EH (cell line): ENCODE measurements at regions not wholly inside any gene's neighbourhood (a gene's known extent, or its start where the extent isn't known, plus 50 kb on each side); places are given as distances from the start of the nearest gene placed in this dataset.
"Not testable (repeated sequence)": the region's sequence is repeated elsewhere in the genome, so short reads cannot be mapped to it uniquely, and the experiment has no call there.

Experiments
- DNase-seq: peaks from one replicate; pipeline ENCODE4 v3.0.0-alpha.2; 2015; ENCODE audit warnings: low read depth

DNA sequence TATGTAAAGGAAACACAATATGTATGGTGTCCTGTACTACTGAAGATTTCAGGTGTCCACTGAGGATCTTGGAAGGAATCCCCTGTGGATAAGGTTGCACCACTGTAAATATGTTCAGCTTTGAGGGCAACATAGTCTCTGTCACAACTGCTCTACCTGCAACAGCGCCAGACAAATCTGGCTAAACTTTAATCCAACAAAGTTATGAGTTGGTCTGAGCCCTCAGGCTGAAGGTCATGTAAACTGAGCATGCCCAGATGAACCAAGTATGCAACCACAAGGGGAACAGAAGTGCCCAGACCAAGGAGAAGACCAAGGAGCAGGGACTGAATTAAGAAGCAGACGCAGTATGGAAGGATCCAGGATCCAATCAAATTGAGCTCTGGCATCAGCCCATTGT is 135.0 kb upstream of the ZNF658 start:
- DNase-seq, result not testable (repeated sequence)

DNA sequence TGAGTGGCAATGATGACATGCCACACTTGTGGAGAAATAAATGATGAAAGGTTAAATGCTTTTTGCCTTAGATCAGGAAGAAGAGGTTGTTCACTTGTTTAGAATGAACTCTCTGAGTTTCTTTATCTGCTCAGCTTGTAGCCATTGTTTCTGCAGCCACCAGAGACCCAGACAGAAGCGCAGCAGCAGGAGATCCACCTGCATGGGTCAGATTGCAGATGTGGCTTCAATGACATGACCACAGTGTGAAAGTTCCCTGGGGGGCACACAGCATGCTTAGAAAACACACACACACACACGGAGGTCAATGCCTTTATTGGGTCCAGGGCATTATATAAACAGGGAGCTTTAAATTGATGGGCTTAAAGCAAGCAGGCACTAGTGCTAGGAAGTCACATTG is 129.0 kb upstream of the ZNF658 start:
- not testable (repeated sequence) for DNase-seq

DNA sequence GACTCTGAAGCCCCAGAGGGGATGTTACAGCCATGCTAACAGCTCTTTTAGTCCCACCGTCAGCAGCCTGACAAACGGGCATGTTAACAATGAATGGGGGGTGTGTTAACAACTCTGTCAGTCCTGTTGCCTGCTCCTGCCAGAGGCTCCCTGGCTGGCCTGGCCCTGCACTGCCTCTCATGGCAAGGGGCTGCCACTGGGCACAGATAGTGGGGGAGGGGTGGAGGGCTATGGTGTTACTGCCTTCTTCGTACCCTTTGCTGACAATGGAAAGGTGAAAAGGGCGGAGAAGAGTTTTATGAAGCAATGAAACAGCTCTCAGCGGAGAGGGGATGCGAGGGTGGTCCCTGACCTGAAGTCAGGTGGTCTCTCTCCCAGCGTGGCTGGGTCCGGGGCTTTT is 125.9 kb upstream of the ZNF658 start:
- not testable (repeated sequence) for DNase-seq

DNA sequence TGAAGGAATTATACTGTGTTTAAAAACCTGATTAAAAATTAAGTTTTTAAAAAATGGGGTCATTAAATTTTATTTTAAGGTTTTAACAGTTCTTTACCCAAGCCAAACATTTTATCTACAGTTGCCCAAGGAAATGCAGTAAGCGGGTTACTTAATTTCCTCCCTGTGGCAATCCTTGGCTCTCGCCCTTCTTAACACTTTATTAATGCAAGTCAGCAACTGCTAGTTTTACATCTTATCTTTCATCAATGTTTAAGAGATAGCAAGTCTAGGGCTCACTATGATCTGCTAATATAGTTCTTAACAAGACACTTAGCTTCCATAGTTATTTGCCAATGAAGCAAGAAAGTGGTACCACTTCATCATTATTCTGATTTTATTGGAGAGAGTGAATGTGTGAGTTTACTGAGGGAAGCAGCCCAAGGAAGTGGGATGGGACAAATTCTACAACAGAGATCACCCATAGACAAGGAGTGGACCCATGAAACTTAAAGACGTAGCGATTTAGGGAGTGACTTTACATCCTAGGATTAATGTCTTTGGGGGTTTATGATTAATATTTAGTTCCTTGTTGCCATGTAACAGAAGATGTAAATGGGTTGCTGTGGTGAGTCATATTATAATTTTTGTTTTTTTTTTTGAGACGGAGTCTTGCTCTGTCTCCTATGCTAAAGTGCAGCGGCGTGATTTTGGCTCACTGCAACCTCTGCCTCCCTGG is 120.4 kb upstream of the ZNF658 start:
- DNase-seq, result not testable (repeated sequence)

DNA sequence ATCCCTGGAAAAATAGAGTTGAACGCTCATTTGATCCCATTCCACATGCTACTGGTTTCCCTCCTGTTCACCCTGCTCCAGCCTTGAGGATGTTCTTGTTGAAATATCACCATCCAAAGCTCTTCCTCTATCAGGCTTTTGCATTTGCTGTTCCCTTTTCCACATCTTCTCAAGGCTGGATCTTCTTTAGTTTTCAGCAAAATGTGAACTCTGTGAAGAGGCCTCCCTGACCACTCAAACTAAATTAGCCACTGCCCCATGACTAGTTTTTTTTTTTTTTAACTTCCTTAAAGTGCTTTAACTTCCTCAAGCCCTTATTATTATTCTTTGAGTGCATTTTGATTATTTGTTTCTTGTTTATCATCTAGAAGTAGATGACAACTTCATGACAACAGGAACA is 119.3 kb upstream of the ZNF658 start:
- DNase-seq, result not testable (repeated sequence)

DNA sequence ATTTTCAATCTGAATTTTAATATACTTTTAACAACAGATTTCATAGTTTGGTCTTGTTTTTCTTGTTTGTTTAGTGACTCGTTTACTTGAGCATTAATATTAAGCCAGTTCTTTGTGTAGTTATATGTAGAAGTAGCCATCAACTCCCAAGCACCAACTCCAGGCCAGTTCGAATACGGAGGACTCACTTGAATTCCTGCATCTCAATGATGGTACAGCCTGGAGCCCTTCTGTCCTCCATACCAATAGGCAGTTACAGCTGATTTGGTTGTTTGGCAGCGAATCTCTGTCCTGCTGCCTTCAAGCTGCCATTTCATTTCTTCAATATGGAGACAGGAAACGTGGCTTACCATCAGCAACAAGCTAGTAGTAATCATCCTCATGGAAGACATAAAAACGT is 118.5 kb upstream of the ZNF658 start:
- DNase-seq, result not testable (repeated sequence)

DNA sequence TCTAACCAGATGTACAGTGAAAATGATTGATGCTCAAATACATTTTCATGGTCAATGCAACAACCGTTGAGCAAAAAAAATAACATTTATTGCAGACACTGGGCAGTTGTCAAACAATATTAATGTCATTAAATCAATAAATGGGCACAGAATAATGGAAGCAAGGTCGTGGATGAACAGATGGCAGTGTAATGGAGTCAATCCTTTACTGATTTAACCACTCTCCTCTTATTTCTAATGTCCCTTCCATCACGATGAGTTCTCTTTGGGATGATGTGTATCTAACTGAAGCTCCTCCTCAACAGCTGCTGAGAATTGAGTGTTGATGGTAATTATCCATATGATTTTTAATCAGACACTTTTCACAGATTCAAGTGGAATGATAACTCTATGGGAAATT is 114.9 kb upstream of the ZNF658 start:
- DNase-seq, result not testable (repeated sequence)

DNA sequence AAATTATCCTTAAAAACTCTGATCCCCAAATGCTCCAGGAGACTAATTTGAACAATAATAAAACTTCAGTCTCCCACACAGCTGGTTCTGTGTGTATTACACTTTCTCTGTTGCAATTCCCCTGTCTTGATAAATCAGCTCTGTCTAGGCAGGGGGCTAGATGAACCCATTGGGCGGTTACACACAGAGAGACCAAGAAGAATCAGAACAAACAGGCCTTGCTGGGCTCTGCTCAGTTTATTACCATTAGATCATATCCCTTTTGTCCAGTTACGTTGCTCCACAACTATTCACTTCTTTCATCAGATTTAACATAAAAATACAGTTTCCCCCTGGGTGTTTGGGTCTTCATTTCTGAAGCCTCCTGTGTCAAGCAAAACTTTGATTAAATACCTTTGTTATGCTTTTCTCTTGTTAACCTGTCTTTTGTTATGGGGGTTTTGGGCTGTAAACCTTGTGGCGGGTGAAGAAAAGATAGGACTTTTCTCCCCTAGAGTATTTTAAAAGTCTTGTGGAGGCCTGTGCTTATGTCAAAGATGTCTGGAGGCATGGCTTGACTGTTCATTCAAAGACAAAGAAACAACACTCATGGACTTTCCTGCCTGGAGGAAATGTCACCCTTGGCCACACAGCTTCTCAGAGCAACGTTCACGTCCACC is 109.3 kb upstream of the ZNF658 start:
- DNase-seq, result not testable (repeated sequence)

DNA sequence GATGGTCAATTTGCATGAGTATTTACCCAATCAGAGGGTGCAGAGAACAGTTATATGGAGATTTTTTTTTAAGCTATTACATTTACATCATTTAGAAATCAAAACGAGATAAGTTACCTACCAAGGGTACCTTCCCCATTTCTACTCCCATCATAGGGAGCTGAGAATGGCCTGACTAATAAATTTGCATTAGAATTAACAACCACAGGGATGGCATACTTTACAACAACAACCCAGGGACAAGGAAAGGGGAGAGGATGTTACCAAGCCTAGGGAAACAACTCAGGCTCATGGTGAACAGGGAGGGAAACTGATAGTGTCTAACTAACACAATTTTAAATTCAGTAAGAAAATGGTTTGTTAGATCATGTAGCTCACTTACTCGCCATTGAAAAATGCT is 105.8 kb upstream of the ZNF658 start:
- not testable (repeated sequence) for DNase-seq

DNA sequence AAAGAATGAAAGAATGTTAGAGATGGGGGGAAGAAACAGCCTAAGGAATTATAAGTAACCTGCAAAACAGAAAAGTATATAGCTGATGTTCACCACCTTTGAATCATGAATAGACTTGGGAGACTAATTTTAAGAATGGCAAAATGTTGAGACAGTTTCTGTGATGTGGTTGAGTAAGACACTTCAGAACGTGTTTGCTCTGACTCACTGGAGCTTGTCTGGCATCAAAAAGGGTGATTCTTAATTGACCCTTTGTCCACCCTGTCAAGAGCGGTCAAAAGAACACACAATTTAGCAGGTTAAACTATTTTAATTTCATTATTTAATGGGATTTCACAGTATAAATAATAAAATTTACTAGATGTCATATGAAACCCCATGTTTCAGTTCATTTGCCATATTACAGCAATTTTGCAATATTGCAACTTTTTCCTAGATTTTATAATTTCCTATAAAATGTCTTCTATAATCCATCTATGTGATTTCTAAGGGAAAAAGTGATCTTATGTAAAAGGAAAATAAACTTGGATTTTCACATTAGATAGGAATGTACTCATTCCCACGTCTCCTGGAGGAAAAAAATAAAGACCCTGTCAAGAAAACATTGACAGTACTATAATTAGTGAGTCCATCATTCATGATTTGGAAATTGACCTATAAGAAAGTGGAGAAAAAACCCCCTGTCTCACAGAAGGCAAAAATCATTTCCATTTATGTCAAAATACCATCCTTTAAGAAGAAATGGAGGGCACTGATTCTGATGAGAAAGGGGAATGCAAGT is 104.6 kb upstream of the ZNF658 start:
- DNase-seq, result not testable (repeated sequence)

DNA sequence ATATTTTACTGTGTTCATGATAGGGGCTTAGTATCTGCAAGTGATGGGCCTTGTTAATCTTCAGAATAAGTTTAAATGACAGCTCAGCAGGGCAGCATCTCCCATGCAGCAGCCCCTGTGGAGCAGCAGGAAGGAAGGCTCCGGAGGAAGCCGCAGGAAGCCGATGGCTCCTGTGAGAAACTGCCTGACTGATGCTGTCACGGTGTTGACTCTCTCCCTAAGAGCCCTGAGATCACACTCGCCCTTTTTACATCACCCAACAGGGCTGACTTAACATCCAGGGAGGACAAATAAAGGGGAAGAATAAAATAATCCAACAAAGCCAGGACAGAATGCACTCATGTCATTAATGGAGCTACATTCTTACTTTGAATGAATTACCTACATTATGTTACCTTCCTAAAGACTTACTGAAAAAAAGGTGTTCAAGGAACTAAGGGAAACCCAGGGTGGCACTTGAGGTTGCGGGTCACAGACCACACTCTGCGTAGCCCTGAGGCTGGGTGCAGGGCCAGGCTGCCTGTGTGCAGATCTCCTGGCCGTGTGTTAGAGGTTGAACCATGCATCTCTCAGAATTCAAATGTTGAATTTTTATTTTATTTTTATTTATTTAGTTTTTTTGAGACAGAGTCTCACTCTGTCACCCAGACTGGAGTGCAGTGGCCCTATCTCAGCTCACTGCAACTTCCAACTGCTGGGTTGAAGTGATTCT is 102.5 kb upstream of the ZNF658 start:
- DNase-seq, result not testable (repeated sequence)

DNA sequence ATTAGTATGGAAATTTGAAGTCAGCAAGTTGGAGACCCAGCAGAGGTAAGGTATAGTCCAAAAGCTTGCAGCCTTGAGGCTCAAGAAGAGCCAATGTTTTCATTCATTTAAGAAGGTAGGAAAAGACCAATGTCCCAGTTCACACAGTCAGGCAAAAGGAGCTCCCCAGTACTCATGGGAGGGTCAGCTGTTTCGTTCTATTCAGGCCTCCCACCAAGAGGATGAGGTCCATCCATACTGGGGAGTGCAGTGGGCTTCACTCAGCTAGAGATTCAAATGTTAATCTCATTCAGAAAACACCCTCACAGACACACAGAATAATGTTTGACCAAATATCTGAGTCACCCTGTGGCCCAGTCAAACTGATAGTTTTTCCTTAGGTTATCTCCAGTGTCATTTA is 96.9 kb upstream of the ZNF658 start:
- DNase-seq, result not testable (repeated sequence)

DNA sequence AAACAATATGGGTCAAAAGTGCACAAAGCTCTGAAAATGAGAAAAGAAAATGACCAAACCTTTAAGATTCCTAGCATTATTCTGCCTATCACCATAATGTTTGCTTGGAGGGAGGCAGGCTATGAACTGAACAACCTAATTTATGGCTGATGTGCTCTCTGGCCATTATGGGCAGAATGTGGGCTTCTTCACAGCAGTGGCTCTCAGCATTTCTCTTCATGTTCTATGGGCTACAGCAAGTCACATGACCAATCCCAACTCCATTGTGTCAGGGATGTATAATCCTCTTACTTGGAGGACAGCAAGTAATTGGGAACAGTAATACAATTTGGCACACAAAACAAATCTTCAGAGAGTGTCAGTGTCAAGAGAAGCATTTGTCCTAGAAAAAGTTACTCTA is 90.3 kb upstream of the ZNF658 start:
- not testable (repeated sequence) for DNase-seq

DNA sequence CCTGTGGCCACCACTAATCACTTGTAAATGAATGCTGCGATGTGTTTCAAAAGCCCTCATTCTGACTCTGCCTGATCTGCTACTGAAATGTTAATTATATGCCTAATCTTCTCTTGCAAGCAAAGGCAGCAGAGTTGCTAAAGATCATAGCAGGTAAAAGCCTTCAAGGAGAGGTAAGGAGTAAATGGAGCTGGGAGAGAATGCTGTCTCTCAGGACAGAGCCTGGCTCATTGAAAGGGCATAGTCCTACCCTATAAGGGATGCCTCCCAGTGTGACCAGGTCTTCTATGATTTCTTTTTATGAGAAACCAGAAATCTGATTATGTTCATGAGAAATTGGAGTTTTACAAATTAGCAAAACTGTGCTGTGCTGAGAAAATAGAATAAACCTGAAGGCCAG is 88.2 kb upstream of the ZNF658 start:
- not testable (repeated sequence) for DNase-seq

DNA sequence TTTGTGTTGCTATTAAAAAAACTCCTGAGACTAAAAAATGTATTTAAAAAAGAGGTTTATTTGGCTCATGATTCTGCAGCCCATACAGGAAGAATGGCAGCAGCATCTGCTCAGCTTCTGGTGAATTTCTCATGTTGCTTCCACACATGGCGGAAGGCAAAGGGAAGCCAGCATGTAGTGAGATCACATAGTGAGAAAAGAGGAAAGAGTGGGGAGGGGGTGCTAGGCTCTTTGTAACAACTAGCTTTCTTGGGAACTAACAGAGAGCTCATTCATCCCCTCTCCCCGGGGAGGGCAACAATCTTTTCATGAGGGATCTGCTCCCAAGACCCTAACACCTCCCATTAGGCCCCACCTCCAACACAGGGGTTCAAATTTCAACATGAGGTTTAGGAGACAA is 87.6 kb upstream of the ZNF658 start:
- DNase-seq, result not testable (repeated sequence)

DNA sequence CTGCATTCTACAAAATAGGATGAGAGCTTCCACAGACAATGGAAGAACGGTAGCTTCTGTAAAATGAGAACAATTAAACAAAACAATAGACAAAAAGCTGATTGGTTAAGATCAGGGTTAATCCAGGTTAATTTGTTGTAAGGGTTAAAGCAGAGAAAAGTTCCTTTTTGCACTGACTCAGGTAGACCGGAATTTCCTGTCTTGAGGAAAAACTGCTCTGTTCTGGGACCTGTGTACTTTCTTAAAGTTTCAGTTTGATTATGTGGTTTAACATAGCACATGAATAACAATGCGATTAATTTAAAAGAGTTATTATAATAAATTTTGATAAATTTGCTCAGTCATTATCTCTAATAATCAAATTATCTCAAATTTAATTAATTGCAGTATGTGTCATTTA is 86.5 kb upstream of the ZNF658 start:
- not testable (repeated sequence) for DNase-seq

DNA sequence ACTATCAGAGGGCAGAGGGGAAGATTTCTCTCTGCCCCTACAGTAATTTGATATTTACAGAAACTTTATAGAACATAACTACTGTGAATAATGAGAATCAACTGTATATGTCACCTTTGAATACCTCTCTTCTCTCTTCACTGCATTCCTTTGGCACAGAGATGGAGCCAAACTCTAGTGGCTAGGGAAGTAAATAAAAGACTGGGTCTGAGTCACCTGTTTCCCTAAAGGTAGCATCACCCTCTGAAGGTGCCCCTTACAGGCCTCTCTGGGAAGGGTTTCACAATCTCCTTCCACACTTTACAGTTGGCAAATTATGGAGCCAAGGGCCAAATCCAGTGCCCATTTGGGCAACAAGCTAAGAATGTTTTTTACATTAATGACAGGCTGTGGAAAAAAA is 81.0 kb upstream of the ZNF658 start:
- not testable (repeated sequence) for DNase-seq

DNA sequence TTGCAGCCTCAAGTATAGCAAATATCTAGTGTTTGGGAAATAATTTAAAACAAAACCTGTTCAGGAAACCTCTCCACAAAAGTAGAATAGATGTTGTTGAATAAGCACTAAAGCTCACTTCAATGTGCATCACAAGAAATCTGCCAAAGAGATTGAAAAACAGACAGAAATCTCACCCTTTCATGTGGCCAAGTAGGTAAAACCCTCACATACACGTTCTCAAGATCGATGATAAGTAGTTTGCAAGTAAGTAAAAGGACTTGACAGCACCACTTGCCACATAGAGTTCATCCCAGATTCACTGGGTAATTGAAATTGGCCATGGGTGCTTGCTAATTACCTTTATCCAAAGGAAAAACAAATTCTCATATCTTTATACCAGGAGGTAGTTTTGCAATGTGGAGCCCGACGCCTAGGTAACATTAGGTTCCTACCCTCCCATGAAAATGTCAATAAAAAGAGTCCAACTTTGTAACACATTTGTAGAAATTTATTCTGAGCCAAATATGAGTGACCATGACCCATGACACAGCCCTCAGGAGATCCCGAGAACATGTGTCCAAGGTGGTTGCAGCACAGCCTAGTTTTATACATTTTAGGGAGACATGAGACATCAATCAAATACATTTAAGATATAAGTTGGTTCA is 80.4 kb upstream of the ZNF658 start:
- not testable (repeated sequence) for DNase-seq

DNA sequence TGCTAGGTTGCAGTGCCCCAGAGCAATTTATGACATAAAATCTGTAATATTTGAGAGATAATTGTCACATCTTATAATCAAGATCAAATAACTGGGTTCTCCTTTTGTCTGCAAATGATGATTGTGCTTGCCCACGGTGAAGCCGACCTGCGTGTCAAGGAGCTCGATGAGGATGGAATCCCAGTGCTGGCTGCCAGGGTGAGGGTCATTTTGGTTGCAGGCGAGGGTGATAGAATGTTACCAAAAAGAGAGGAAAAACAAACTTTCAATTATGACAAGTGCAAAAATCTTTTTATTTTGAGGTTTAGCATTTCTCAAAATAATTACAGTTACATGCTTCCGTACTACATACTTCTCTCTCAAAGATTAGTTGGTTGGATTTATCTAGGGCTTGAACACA is 76.4 kb upstream of the ZNF658 start:
- not testable (repeated sequence) for DNase-seq

DNA sequence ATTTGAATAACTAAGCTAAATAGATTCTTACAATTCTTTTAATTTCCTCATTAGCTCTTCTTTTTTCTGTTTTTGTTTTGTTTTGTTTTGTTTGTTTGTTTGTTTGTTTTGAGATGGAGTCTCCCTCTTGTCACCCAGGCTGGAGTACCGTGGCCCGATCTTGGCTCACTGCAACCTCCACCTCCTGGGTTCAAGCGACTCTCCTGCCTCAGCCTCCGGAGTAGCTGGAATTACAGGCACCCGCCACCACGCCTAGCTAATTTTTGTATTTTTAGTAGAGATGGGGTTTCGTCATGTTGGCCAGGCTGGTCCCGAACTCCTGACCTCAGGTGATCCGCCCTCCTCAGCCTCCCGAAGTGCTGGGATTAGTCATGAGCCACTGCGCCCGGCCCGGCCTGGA is 70.7 kb upstream of the ZNF658 start:
- not testable (repeated sequence) for DNase-seq

DNA sequence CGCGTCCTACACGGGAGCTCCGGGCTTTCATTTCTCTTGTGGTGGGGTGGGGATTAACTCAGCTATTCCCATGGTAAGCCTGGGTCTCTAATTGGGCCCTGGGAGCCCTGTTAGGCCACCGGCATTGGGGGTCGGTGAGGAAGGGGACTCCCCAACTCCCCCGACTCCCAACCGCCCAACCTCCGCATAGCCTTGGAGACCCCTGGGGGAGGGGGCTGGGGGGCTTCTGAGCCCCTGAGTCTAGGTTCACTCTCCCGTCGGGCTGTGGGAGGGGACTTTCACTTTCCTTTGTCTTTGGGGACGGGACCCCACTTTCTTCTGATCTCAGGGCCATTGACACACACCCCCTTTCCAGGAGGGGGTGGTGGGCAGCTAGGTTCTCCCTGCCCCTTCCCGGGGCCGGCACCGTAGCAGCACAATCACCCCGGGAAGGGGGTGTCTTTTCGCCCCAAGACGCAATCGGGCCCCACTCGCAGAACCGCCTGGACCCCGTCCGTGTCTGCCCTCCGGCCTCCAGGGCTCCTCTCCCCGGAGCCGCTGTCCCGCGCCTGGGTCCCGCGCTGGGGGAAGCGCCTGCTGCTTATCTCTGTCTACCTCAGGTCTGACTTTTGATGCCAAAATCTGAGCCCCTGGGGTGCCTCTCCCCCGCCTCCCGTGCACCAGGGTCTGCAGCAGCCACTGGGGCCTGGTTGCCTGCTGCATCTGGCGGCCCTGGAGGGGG is 69.6 kb upstream of the ZNF658 start:
- DNase-seq, result not testable (repeated sequence)
